SK-N-MC (cell line): ENCODE measurements at regions not wholly inside any gene's neighbourhood (a gene's known extent, or its start where the extent isn't known, plus 50 kb on each side); places are given as distances from the start of the nearest gene placed in this dataset.

Experiments
- EZH2 ChIP-seq: fragments of 200-600 bp; sonication (generic); IDR thresholded peaks from one replicate; pipeline ENCODE4 v1.6.1; 2017; ENCODE audit warnings: antibody characterized with exemption
- FOXP2 ChIP-seq: optimal IDR thresholded peaks from 2 replicates; pipeline ENCODE3; 2011; ENCODE audit warnings: mild to moderate bottlenecking, moderate library complexity; ENCODE audit not compliant: insufficient read depth; ENCODE audit errors: extremely low read length, control extremely low read depth
- POLR2AphosphoS5 ChIP-seq: IDR thresholded peaks from 2 replicates; pipeline ENCODE4 v1.6.1; 2012; ENCODE audit warnings: mild to moderate bottlenecking, low read depth, low read length, borderline replicate concordance

GRCh38 chr17:77456271-77456950, 315.6 kb downstream of the SEC14L1 start:
- TF ChIP-seq EZH2, result no peak
- TF ChIP-seq POLR2AphosphoS5, result no peak
- TF ChIP-seq FOXP2, result no peak
